AG09309 (cell line): ENCODE measurements at regions not wholly inside any gene's neighbourhood (a gene's known extent, or its start where the extent isn't known, plus 50 kb on each side); places are given as distances from the start of the nearest gene placed in this dataset.

ENCODE experiments used
- DNase-seq: peaks from one replicate; pipeline ENCODE4 v3.0.0-alpha.2; 2010; ENCODE audit warnings: low read depth
- H3K4me3 ChIP-seq: 2 replicates; pipeline ENCODE4 v1.5.1; 2011; ENCODE audit warnings: mild to moderate bottlenecking, low read depth, low read length, moderate library complexity; ENCODE audit not compliant: control insufficient read depth
- TF ChIP-seq, protein P1 (sequence below): IDR thresholded peaks from 2 replicates; pipeline ENCODE4 v1.5.1; 2011; ENCODE audit warnings: mild to moderate bottlenecking, low read depth, low read length, inconsistent platforms; ENCODE audit not compliant: insufficient read depth, control insufficient read depth; ENCODE audit errors: missing control alignments

DNA sequence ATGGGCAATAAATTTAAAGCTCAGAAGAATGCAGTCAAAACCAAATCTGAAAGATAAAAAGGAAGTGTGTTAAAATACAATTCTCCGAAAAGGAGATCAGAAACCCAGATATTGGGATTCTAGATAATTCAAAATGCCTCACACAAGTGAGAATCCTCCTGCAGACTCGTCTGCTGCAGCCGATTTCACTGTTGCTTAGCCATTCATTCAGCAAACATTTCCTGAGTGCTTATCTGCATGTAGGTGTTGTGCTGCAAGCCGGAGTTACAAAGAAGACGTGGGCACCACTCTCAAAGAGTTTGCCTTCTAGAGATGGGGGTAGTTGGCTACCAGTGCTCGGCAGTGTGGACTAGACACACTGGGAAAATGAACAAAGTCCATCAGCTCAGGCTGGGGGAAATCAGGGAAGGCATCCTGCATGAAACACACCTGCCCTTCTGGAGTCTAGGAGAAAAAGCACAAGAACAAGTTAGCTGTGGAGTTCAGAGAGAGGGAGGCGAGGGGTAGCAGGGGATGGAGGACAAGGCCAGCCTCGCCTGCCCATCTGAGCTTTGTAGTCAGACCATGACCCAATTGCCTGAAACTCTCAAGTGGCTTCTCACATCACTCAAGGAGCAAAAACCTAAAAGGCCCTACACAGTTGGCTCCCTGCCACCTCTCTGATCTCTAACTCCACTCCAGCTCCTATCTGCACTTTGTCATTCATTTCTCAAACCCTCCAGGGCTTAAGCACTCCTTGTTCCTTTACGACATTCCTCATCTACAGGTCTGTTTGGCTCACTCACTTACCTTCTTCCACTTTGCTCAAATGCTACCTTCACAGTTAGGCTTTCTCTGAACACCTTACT lies 310.0 kb upstream of the DDHD1 start:
- no peak for DNase-seq
- TF ChIP-seq, protein P1, sequence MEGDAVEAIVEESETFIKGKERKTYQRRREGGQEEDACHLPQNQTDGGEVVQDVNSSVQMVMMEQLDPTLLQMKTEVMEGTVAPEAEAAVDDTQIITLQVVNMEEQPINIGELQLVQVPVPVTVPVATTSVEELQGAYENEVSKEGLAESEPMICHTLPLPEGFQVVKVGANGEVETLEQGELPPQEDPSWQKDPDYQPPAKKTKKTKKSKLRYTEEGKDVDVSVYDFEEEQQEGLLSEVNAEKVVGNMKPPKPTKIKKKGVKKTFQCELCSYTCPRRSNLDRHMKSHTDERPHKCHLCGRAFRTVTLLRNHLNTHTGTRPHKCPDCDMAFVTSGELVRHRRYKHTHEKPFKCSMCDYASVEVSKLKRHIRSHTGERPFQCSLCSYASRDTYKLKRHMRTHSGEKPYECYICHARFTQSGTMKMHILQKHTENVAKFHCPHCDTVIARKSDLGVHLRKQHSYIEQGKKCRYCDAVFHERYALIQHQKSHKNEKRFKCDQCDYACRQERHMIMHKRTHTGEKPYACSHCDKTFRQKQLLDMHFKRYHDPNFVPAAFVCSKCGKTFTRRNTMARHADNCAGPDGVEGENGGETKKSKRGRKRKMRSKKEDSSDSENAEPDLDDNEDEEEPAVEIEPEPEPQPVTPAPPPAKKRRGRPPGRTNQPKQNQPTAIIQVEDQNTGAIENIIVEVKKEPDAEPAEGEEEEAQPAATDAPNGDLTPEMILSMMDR: no peak

DNA sequence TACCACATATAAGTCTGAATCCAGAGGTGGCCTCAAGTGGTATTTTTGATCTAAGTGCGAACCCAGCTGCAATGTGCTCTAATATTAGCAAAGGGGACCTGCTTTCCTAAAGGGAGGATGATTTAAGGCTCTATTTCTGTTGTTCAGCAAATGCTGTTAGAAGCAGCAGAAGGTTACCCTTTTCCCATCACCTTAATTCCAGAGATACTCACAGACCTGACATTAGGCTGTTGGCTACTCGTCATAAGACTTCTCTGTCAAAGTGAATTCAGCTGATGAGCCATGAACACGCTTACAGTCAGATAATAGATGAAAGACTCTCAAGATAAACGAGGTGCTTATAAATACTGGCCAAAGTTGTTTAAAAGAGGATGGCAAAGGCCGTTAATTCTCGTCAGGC lies 308.7 kb upstream of the DDHD1 start:
- TF ChIP-seq, protein P1: no peak
- no peak for DNase-seq
- H3K4me3 ChIP-seq: no peak overlapping the region

More for the DNA sequence above, 310.0 kb upstream of the DDHD1 start:
- no peak overlapping the region for H3K4me3 ChIP-seq

DNA sequence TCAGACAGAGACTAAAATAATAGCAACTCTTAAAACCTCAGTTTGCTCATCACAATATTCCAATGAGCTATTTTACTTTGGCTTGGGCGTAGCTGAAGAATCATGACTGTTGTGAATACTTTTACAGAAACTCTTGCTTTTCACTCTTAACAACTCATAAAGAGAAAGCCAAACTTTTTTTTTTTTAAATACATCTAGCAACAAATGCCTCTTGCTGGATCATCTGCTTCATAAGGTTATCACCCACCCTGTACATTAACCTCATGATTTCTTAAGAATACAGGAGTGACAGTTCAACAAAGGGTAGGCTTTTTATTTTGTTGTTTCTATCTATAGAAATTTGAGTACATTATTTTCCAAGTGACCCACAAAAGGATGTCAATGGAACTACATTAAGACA lies 307.4 kb upstream of the DDHD1 start:
- no peak for DNase-seq
- TF ChIP-seq, protein P1: no peak
- no peak overlapping the region for H3K4me3 ChIP-seq

DNA sequence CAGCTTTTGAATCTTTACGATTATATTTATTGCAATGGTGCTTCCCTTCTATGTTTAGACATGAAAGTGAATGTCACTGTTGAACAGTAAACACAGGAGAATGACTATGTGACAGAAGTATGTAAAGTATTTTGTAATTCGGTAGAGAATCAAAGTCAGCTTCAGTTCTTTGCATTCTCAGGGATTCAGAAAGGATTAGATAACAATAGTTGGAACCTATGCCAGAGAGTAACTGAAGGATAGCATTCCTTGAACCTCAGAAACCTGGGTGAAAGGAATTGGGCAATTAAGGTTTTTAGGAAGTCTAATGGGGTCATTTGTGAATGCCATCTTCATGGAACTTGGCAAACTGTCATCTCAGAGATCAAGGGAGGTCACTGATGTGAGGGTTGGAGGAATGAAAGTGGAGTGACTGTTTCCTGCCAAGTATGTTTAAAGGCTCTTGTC lies 305.3 kb upstream of the DDHD1 start:
- TF ChIP-seq, protein P1: no peak
- peak; percentile 24 for DNase-seq
- no peak overlapping the region for H3K4me3 ChIP-seq

DNA sequence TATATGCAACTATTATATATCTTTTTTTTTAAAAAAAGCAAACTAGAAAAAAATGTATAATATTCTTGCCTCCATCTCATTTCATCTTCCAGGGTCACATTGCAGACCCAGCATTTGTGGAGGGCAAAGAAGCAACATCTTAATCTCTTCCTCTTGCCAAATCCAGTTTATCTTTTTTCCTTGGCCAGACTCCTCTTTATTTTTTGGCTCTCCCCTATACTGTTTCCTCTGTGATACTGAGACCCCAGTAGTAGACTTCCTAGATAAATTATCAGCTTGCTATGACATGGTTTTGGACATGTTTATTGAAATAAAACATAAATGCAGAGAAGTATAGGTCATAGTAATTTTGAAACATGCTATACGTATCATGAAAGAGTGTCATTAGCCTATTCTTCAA lies 303.8 kb upstream of the DDHD1 start:
- no peak for DNase-seq
- no peak overlapping the region for H3K4me3 ChIP-seq
- TF ChIP-seq, protein P1: no peak

DNA sequence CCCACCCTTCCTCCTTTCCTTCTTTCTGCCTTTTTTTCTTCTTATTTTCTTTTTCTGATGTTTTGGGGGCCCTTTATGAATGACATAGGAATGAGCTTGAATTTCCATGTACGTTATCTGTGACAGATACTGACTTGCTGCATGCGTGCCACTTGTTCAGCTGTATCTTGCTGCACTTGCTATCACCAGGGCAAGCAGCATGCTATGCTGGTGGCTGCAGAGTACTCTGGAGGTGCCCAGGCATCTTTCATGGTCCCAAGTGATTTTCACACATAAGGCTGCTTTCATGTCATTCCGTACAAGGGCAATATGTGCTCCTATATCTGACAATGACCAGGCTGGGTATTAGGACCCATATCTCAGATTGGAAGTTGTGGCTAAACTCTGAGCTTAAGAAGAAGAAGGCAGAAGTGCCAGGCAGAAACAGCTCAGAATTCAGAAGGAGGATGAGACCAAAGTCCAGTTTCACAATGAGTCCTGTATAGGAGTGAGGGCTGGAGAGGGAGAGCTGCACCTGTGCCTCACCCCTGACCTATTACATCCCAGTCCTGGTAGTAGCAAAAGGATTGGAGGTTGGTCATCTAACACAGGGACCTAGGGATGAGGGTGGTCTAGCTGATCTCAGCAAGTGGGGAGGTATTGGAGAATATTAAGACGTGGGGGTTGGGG lies 299.0 kb upstream of the DDHD1 start:
- H3K4me3 ChIP-seq: no peak overlapping the region
- TF ChIP-seq, protein P1: no peak
- no peak for DNase-seq
